HG03103 (cell line): ENCODE measurements at regions not wholly inside any gene's neighbourhood (a gene's known extent, or its start where the extent isn't known, plus 50 kb on each side); places are given as distances from the start of the nearest gene placed in this dataset.

Experiments
- ATAC-seq: cut with Tn5 transposase; IDR thresholded peaks from one replicate; pipeline ENCODE4 v1.9.1; 2021; ENCODE audit warnings: low read depth; ENCODE audit not compliant: unreplicated experiment

- no peak for ATAC-seq
These were observed 189.0 kb upstream of the FRMPD4 start for GRCh38 chrX:11949291-11949690.

DNA sequence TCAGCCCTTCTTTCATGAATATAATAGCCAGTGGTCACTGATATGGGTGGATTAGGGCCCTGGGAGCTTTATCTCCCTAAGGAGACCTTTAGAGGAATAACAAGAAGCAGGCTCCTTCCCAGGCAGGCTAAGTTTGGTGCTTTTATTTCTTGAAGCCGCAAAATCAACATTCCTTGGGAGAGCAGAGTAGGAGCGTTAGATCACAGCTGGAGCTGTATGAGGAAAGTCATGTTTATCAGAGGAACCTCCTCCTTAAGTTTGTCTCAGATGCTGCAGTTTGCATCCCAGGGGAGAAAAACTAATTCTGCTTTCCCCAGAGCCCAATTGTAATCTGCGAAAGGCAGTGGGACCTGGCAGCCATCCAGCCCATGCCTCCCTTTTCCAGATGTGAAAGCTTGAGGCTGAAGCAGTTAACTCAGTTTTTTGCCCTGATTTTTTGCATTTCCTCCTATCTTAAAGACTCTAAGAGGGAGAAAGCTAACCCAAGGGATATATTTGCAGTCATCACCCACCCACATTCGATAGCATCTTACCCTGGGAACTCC is 186.0 kb upstream of the FRMPD4 start:
- no peak for ATAC-seq

DNA sequence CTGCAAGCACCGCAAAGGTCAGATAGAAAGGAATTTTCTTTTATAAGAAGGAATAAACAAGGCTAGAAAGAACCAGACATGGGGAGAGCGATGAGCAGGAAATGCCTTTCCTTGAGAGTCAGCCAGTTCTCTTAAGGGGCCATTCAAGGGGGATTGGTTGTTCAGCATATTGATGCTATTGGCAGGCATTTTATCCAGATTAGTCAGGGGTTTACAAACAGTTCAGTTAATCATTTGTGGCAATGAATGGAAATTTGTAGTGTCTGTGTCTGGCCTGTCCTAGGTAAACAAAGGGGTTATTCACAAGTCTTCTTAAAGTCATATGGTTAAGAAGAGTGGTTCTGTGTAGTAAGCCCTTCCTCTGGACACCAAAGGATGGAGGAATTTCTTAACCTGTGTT is 184.7 kb upstream of the FRMPD4 start:
- no peak for ATAC-seq

DNA sequence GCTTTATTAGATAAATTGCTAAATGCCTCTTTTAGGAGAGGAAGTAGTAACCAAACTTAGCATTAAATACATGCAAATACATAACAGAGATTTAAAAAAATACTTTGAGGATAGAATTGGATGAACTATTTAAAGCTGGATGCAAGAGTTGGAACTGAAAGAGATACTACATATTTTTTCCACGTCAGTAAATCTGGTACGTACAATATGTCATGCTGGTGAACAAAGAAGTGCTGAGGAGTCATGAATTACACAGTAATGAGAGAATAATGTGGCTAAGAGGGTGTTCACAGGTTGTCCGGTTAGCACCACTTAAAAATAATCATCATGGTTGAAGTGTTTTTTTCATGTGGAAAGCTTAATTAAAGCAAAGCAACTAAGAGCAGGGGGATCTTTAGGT is 184.1 kb upstream of the FRMPD4 start:
- ATAC-seq: no peak

DNA sequence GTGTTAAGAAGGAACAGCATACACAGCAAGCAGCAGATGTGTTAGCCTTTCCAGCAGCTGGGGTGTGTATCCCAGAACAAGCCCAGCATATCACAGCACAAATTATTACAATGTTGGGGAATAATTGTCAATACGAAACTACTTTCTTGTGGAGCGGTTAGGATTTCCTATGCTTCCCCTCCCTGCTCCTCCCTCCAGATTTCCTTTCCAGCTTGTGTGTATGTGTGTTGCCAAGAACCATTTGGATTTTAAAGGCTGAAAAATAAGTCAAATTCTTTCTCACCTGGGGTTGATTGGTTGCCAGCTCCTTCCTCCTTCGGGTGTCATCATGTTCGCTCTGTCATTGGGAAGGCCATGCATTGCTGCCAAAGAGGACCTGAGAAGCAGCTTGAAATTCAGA is 178.2 kb upstream of the FRMPD4 start:
- ATAC-seq: no peak

DNA sequence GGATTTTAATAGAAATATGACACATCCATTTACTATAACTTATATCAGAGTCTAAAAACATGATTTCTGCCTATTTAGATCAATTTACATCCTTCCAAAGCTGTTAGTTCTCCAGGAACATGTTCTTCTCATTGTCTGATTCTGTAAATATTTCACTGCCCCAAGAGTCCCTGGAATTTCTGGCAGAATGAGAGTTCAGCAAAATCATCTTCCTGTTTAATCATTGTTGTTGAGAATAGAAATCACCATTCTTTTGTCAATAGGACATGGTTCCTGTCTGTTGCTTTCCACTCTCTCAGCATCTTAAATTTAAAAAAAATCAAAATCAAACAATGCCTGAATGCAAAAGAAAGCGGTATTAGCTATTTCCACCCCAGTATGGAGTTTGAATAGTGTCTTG is 172.8 kb upstream of the FRMPD4 start:
- no peak for ATAC-seq

- no peak for ATAC-seq
These were observed 170.0 kb upstream of the FRMPD4 start for GRCh38 chrX:11967986-11968869.

DNA sequence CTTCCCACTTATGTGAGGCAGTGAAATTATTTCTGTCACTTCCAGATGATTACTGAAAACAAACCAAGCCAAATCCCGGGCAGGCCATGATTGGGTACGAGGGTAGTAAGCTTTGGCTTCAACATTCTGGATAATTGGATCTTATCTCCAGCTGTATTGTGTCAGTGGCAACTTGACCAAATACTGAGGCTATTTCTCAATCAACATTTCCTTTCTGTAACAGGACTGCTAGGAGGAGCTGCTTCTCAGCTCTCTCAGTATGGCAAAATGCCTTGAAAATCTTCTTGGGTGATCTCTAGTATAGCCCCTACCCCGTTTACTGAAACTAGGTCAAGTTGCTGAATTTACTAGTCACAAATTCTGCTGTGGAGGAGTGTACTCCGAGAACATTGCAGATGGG is 169.3 kb upstream of the FRMPD4 start:
- ATAC-seq: no peak

- ATAC-seq: no peak
These were observed 167.5 kb upstream of the FRMPD4 start for GRCh38 chrX:11970578-11971359.

GRCh38 chrX:11976663-11977062 is 161.6 kb upstream of the FRMPD4 start:
- no peak for ATAC-seq

DNA sequence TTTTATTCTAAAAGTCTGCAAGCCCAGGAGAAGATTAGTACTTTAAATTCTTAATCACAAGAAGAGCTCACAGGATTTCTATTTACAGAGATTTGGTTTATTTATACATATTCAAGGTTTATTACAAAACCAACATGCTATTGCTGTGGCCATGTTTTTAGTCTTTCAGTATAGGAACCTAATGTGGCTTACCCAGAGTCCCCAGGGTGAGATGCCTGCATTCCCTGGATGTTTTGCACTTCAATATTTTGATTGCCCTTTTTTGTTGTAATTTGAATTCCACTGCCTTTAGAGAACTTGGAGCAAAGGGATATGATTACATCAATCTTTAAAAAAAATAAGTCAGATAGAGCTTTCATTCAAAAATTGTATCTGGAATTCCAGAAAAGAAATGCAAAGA is 146.0 kb upstream of the FRMPD4 start:
- ATAC-seq: no peak

- ATAC-seq: no peak
These were observed 143.1 kb upstream of the FRMPD4 start for GRCh38 chrX:11995146-11995545.

- ATAC-seq: no peak
These were observed 141.5 kb upstream of the FRMPD4 start for GRCh38 chrX:11996810-11997209.

GRCh38 chrX:11998944-11999343 is 139.3 kb upstream of the FRMPD4 start:
- no peak for ATAC-seq

GRCh38 chrX:12002876-12003275 is 135.4 kb upstream of the FRMPD4 start:
- no peak for ATAC-seq

- no peak for ATAC-seq
These were observed 130.4 kb upstream of the FRMPD4 start for GRCh38 chrX:12007881-12008280.

DNA sequence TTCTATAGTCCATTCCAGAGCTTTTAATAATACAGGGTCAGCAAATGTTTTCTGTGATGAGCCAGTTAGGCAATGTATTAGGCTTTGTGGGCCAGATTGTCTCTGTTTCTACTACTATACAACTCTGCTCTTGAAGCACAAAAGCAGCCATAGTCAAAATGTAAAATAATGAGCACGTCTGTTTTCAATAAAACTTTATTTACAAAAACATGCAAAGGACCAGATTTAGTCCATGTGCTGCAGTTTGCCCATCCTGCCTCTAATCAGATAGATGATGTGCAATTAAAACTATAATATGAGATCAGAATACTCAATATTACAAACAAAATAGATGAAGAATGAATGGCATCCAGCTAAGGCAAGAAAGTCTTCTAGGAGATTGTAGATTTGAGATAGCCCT is 127.8 kb upstream of the FRMPD4 start:
- no peak for ATAC-seq

- no peak for ATAC-seq
These were observed 127.2 kb upstream of the FRMPD4 start for GRCh38 chrX:12011075-12011474.

- ATAC-seq: no peak
These were observed 125.1 kb upstream of the FRMPD4 start for GRCh38 chrX:12013211-12013618.

- no peak for ATAC-seq
These were observed 116.6 kb upstream of the FRMPD4 start for GRCh38 chrX:12021698-12022097.

- no peak for ATAC-seq
These were observed 111.8 kb upstream of the FRMPD4 start for GRCh38 chrX:12026481-12026880.

DNA sequence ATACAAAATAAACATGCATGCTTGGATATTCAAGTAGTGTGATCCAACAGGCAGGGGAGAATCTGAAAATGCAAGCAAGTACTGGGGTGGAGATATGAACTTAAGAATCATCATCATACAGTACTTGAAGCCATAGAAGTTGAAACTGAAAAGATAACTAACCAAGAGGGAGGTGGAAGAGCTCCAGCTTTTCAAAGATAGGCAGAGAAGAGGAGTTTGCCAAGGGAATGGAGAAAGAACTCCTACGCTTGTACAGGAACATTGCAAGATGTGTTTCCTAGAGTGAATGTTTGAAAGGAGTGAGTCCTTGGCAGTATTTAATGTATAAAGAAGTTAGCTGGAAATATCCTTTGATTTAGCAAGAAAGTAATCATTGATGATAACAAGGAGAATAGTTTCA is 106.2 kb upstream of the FRMPD4 start:
- no peak for ATAC-seq
